ENCODE measurements at regions not wholly inside any gene's neighbourhood (a gene's known extent, or its start where the extent isn't known, plus 50 kb on each side); places are given as distances from the start of the nearest gene placed in this dataset.
"Not testable (repeated sequence)": the region's sequence is repeated elsewhere in the genome, so short reads cannot be mapped to it uniquely, and the experiment has no call there.

- TF ChIP-seq CTCF (IDR thresholded peaks at IDR 0.05); REST (IDR thresholded peaks at IDR 0.05; ENCODE audit: low read depth, low read length); TAF1 (IDR thresholded peaks at IDR 0.05; ENCODE audit: borderline replicate concordance, low read depth, low read length); POLR2AphosphoS5 (IDR thresholded peaks at IDR 0.05; ENCODE audit: low read depth, low read length); NFIC (IDR thresholded peaks at IDR 0.05; ENCODE audit: borderline replicate concordance); FOSL2 (IDR thresholded peaks at IDR 0.05; ENCODE audit: borderline replicate concordance, low read depth); FOXM1 (IDR thresholded peaks at IDR 0.05; ENCODE audit: low read depth); EP300 (IDR thresholded peaks at IDR 0.05; ENCODE audit: borderline replicate concordance in 1 of 2, low read depth in 1 of 2, low read length in 1 of 2); MAX (IDR thresholded peaks at IDR 0.05; ENCODE audit: low read depth): not testable (repeated sequence)
Measured at GRCh38 chr10:47622719-47623118, 99.3 kb upstream of the AGAP9 start.

Measured in SK-N-SH (cell line).